ENCODE measurements at regions not wholly inside any gene's neighbourhood (a gene's known extent, or its start where the extent isn't known, plus 50 kb on each side); places are given as distances from the start of the nearest gene placed in this dataset.

DNA sequence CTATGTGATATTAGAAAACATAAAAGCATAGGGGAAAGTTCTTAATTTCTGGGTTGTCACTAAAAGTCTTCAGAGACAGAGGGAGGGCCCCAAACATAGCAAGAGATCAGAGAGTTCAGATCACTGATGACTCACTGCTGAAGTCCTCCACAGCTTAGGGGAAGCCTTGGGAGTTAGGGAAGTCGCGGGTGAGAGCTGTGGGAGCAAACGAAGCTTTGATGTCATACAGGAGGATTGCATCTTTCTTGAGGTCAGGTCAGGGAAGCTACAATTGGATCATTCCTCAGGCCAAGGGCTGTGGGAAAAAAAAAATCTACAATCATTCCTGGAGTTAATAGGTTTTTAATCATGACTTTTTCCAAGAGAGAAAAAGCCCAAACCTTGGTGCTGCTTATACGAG, 96.2 kb downstream of the COPS8 start:
- H3K4me3 ChIP-seq (replicated peaks in 1 of 3; ENCODE audit: insufficient read depth in 1 of 3, low read depth in 1 of 3, low read length in 3 of 3): no peak overlapping the region
- no peaks in the 10 kb centered on the region for H3K9me3 ChIP-seq (replicated peaks; ENCODE audit: control insufficient read depth, insufficient read depth, low read length)
- H3K27me3 ChIP-seq (ENCODE audit: control insufficient read depth in 2 of 2, insufficient read depth in 2 of 2, low read length in 2 of 2): no peaks in the 10 kb centered on the region
- dilution Hi-C loops (cut with MboI; ENCODE audit: extremely low pct_ligation_motif_present, low sequenced_read_pairs) (no loop called here), intact Hi-C loops (cut with micrococcal nuclease) (no loop called here)
- BruUV-seq (replicated peaks): no TSS peak
- TF ChIP-seq, protein P1, sequence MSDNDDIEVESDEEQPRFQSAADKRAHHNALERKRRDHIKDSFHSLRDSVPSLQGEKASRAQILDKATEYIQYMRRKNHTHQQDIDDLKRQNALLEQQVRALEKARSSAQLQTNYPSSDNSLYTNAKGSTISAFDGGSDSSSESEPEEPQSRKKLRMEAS (IDR thresholded peaks at IDR 0.05; ENCODE audit: insufficient read depth, insufficient read length): no peak
- TF ChIP-seq POLR2AphosphoS5 (IDR thresholded peaks at IDR 0.05; ENCODE audit: insufficient read depth, low read depth, low read length) (no peak), FOS (IDR thresholded peaks at IDR 0.05; ENCODE audit: borderline replicate concordance, insufficient read depth, low read length) (no peak), EZH2 (IDR thresholded peaks at IDR 0.05; ENCODE audit: borderline replicate concordance, low read depth, low read length, severe bottlenecking) (no peak), POLR2A (IDR thresholded peaks at IDR 0.05; ENCODE audit: low read depth, low read length) (no peak), JUN (IDR thresholded peaks at IDR 0.05; ENCODE audit: borderline replicate concordance, insufficient read depth, insufficient read length, low read depth) (no peak), GATA2 (IDR thresholded peaks at IDR 0.05; ENCODE audit: insufficient read depth, insufficient read length, low read depth, low read length) (no peak), MYC (IDR thresholded peaks at IDR 0.05; ENCODE audit: low read depth, low read length) (no peak)
- TF ChIP-seq, protein P2, sequence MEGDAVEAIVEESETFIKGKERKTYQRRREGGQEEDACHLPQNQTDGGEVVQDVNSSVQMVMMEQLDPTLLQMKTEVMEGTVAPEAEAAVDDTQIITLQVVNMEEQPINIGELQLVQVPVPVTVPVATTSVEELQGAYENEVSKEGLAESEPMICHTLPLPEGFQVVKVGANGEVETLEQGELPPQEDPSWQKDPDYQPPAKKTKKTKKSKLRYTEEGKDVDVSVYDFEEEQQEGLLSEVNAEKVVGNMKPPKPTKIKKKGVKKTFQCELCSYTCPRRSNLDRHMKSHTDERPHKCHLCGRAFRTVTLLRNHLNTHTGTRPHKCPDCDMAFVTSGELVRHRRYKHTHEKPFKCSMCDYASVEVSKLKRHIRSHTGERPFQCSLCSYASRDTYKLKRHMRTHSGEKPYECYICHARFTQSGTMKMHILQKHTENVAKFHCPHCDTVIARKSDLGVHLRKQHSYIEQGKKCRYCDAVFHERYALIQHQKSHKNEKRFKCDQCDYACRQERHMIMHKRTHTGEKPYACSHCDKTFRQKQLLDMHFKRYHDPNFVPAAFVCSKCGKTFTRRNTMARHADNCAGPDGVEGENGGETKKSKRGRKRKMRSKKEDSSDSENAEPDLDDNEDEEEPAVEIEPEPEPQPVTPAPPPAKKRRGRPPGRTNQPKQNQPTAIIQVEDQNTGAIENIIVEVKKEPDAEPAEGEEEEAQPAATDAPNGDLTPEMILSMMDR (IDR thresholded peaks at IDR 0.05; ENCODE audit: extremely low read depth in 1 of 2, insufficient read depth in 1 of 2, low read depth in 1 of 2, low read length in 2 of 2): no peak
- no peaks in the 10 kb centered on the region for H3K79me2 ChIP-seq (ENCODE audit: control insufficient read depth, insufficient read depth, low read length)
- H3K9me1 ChIP-seq (replicated peaks; ENCODE audit: control insufficient read depth, extremely low read depth, insufficient read depth, low read length): no peaks in the 10 kb centered on the region
- DNase-seq (ENCODE audit: low read depth, low spot score) (no peak), FAIRE-seq (no peak)
- H2AFZ ChIP-seq (ENCODE audit: low read depth, low read length): no peak overlapping the region
- ChIA-PET CTCF (interaction anchor here (1.0 to 2.2 kb wide), 2 partner anchors 9 to 10 kb away, joined by 3 to 5 read pairs; no protein-coding TSS in a partner anchor), POLR2A (no interaction called here)
- no peak overlapping the region for H3K9ac ChIP-seq (replicated peaks; ENCODE audit: extremely low read depth, insufficient read depth, low read length)
- no peaks in the 10 kb centered on the region for H4K20me1 ChIP-seq (replicated peaks; ENCODE audit: control insufficient read depth, extremely low read depth, insufficient read depth, low read length)
- no peak overlapping the region for H3K4me2 ChIP-seq (ENCODE audit: insufficient read depth, low read length)
- H3K36me3 ChIP-seq (ENCODE audit: control insufficient read depth in 2 of 2, extremely low read depth in 1 of 2, insufficient read depth in 2 of 2, low read length in 2 of 2): no peaks in the 10 kb centered on the region
- H3K27ac ChIP-seq (ENCODE audit: insufficient read depth, low read depth, low read length): no peak overlapping the region
- H3K4me1 ChIP-seq (ENCODE audit: control insufficient read depth, extremely low read depth, insufficient read depth, low read length): no peaks in the 10 kb centered on the region
